Epidermal melanocyte (primary cell): ENCODE measurements at regions not wholly inside any gene's neighbourhood (a gene's known extent, or its start where the extent isn't known, plus 50 kb on each side); places are given as distances from the start of the nearest gene placed in this dataset.

Experiments used
- DNase-seq: peaks from one replicate; pipeline ENCODE4 v3.0.0; 2011; ENCODE audit warnings: low spot score; ENCODE audit not compliant: insufficient read length

- no peak for DNase-seq
Measured at GRCh38 chr3:180829409-180830405, 82.8 kb upstream of the FXR1 start.

DNA sequence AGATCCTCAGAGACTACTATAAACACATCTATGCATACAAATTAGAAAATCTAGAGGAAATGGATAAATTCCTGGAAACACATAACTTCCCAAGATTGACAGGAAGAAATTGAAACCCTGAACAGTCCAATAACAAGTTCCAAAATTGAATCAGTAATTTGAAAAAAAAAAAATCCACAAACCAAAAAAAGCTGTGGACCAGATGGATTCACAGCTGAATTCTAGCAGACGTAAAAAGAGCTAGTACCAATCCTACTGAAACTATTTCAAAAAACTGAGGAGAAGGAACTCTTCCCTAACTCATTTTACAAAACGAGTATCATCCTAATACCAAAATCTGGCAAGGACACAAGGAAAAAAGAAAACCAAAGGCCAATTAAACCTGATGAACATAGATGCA lies 77.0 kb upstream of the FXR1 start:
- no peak for DNase-seq

DNA sequence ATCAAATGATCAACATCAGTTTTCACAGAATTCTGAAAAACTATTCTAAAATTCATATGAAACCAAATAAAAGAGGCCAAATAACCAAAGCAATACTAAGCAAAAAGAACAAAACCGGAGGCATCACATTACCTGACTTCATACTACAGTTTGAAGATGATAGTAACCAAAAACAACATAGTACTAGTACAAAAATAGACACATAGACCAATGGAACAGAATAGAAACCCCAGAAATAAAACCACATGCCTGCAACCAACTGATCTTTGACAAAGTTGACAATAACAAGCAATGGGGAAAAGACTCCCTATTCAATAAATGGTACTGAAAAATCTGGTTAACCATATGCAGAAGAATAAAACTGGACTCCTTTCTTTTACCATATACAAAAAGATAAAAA lies 75.7 kb upstream of the FXR1 start:
- no peak for DNase-seq

DNA sequence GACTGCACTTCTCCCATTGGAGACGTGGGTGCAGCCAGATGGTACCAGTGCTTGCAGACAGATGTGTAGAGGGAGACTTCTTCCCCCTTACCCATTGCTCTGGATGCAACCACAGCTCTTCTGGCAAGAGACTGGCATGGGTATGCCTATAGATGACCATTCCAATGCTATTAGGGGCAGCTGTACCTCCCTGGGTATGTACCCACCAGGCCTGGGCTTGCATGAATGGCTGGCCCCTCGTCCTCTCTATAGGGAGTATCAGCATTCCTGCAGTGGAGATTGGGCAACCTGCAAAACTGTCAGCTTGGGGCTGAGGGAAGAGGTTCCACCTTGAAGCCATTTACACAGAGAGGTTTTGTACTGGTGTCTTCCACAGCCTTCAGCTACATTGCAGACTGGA lies 57.6 kb upstream of the FXR1 start:
- DNase-seq: no peak

DNA sequence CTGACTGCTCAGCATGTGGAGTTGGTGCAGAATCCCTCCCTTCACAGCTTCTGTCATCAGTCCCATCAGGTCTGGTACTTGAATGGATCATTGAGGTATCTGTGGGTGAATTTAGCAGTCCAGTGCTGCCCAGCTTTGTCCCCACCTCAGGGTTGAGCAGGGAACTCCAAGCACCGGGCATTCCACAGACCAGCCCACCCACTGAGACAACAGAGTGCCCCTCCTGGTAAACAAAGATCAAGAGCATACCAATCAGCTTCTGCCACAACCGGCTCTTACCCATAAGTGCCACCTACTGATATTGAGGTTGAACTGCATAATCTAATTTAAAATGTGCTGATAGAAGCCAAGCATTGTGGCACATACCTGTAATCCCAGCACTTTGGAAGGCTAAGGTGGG lies 57.1 kb upstream of the FXR1 start:
- no peak for DNase-seq

GRCh38 chr3:180855956-180856355 lies 56.5 kb upstream of the FXR1 start:
- no peak for DNase-seq

- no peak for DNase-seq
Measured at GRCh38 chr3:180860180-180860858, 52.2 kb upstream of the FXR1 start.
